Mesothelial cell of epicardium (in vitro differentiated cells): ENCODE measurements at regions not wholly inside any gene's neighbourhood (a gene's known extent, or its start where the extent isn't known, plus 50 kb on each side); places are given as distances from the start of the nearest gene placed in this dataset.

Experiments
- DNase-seq, 2 experiments: peaks; one replicate each; pipeline ENCODE4 v3.0.0; 2021; ENCODE audit warnings: low spot score in 2 of 2; ENCODE audit not compliant: unreplicated experiment in 2 of 2
- H3K27ac Mint-ChIP-seq: 2 replicates; pipeline ENCODE4 v1.8.0; 2021; ENCODE audit warnings: mixed read lengths
- H3K27me3 Mint-ChIP-seq: 2 replicates; pipeline ENCODE4 v1.8.0; 2021; ENCODE audit warnings: low read depth, mixed read lengths
- H3K36me3 Mint-ChIP-seq: 2 replicates; pipeline ENCODE4 v1.8.0; 2021; ENCODE audit warnings: mixed read lengths
- H3K4me1 Mint-ChIP-seq: 2 replicates; pipeline ENCODE4 v1.8.0; 2021; ENCODE audit warnings: mixed read lengths
- H3K4me3 Mint-ChIP-seq: 2 replicates; pipeline ENCODE4 v1.8.0; 2021; ENCODE audit warnings: mild to moderate bottlenecking, moderate library complexity, mixed read lengths
- H3K9me3 Mint-ChIP-seq: 2 replicates; pipeline ENCODE4 v1.8.0; 2021; ENCODE audit warnings: mixed read lengths
- TF ChIP-seq, protein P1 (sequence below): fragments of 200-600 bp; sonication (generic); IDR thresholded peaks from one replicate; pipeline ENCODE4 v1.5.0; 2021; ENCODE audit warnings: antibody characterized with exemption; ENCODE audit not compliant: unreplicated experiment

DNA sequence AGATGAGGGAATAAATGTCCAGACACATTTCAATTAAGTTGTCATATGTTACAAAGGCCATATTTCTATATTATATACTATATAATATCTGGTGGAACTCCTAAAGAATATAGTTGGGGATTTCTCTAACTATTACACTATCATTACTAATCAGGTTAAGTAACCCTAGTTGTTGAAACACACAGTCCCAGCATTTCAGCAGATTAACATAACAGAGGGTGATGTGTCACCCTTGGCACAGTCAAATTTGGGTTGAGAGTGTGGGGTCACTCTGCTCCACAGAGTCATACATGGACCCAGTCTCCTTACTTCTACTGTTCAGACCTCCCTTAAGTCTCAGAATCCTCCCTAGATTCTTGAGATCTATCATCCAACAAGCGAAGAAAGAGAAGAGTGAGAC is 496.4 kb upstream of the MDFIC2 start:
- no peaks in the 10 kb centered on the region for H3K36me3 Mint-ChIP-seq
- no peaks in the 10 kb centered on the region for H3K9me3 Mint-ChIP-seq
- TF ChIP-seq, protein P1, sequence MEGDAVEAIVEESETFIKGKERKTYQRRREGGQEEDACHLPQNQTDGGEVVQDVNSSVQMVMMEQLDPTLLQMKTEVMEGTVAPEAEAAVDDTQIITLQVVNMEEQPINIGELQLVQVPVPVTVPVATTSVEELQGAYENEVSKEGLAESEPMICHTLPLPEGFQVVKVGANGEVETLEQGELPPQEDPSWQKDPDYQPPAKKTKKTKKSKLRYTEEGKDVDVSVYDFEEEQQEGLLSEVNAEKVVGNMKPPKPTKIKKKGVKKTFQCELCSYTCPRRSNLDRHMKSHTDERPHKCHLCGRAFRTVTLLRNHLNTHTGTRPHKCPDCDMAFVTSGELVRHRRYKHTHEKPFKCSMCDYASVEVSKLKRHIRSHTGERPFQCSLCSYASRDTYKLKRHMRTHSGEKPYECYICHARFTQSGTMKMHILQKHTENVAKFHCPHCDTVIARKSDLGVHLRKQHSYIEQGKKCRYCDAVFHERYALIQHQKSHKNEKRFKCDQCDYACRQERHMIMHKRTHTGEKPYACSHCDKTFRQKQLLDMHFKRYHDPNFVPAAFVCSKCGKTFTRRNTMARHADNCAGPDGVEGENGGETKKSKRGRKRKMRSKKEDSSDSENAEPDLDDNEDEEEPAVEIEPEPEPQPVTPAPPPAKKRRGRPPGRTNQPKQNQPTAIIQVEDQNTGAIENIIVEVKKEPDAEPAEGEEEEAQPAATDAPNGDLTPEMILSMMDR = no peak
- DNase-seq = no peak
- H3K4me3 Mint-ChIP-seq = no peak overlapping the region
- H3K27ac Mint-ChIP-seq = no peak overlapping the region
- H3K4me1 Mint-ChIP-seq = peaks cover 34% of the 10 kb centered on the region
- no peaks in the 10 kb centered on the region for H3K27me3 Mint-ChIP-seq

DNA sequence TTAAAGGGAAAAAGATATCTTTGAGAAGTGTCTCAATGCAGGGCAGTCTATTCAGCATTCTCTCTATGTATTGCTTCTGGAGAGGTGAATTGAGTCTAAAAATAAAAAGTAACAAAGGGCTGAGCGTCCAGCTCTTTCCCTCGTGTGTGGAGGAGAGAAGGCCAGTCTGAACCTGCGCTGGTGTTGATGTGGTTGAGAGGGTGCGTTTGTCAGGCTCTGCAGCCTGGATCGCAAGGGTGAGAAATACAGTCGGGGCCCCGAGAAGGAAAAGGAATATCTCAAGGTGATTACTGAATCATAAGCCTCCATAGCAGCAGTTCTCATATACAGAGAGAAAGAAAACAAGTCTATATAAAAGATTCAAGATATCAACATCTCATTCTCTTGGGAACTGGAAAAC is 494.1 kb upstream of the MDFIC2 start:
- H3K4me3 Mint-ChIP-seq = no peak overlapping the region
- H3K4me1 Mint-ChIP-seq = peaks cover 34% of the 10 kb centered on the region
- no peaks in the 10 kb centered on the region for H3K9me3 Mint-ChIP-seq
- H3K27me3 Mint-ChIP-seq = no peaks in the 10 kb centered on the region
- no peaks in the 10 kb centered on the region for H3K36me3 Mint-ChIP-seq
- H3K27ac Mint-ChIP-seq = no peak overlapping the region
- DNase-seq = no peak
- TF ChIP-seq, protein P1 = no peak

DNA sequence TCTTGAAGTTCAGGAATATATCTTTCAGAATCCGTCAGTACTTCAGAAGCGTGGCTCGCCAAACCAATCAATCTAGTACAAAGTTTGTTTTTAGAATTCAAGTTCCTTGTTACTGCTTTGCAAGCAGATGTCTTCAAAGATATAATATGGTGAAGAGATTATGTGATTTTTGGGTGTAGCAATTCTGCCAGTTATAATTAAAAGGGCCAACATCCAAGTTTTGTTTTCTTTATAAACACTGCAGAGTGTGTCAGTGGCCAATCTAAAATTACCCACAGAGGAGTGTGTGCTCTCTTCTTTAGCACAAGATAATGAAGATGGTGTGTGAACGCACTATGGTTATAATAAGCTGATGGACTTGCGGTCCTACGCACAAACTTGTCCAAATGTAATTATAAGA is 493.6 kb upstream of the MDFIC2 start:
- no peak overlapping the region for H3K4me3 Mint-ChIP-seq
- no peak overlapping the region for H3K27ac Mint-ChIP-seq
- TF ChIP-seq, protein P1 = no peak
- no peaks in the 10 kb centered on the region for H3K9me3 Mint-ChIP-seq
- no peaks in the 10 kb centered on the region for H3K36me3 Mint-ChIP-seq
- H3K27me3 Mint-ChIP-seq = no peaks in the 10 kb centered on the region
- no peak for DNase-seq
- peaks cover 29% of the 10 kb centered on the region for H3K4me1 Mint-ChIP-seq

DNA sequence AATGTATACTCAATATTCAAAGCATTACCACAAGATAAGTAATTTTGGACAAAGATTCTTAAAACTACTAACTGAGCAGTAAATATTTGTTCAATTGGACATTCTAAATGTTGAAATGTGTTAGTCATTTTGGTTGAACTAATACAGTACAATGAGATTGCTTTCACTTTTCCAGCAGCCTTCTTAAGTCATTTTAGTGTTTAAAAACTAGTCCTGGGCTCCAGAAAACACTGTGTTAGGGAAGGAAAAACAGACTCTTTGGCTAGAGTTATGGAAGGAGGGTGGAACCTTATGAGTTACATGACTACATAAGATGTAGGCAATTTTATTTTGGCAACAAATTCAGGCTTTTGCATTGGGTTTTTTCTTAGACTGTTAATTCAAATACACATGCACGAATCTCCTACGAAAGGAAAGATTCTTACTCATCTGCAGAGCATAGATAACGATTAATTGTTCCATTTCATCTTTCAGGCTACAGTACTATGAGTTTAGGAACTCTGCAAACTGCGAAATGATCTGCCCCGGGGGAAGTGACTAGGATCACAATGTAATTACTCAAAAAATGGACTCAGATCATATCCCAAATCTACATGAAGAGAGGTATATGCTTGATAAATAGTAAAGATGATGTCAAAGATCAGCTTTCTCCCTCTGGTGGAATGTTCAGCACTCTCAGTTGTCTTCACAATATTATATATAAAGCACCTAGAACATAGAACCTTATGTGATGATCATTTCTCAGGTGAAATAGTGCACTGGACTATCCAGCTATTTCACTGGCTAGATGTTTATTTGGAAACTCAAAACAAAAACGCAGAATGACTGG is 492.8 kb upstream of the MDFIC2 start:
- no peaks in the 10 kb centered on the region for H3K27me3 Mint-ChIP-seq
- DNase-seq = no peak
- peaks cover 28% of the 10 kb centered on the region for H3K4me1 Mint-ChIP-seq
- TF ChIP-seq, protein P1 = no peak
- no peaks in the 10 kb centered on the region for H3K36me3 Mint-ChIP-seq
- H3K27ac Mint-ChIP-seq = peak overlapping the region; percentile 31
- H3K9me3 Mint-ChIP-seq = no peaks in the 10 kb centered on the region
- no peak overlapping the region for H3K4me3 Mint-ChIP-seq

DNA sequence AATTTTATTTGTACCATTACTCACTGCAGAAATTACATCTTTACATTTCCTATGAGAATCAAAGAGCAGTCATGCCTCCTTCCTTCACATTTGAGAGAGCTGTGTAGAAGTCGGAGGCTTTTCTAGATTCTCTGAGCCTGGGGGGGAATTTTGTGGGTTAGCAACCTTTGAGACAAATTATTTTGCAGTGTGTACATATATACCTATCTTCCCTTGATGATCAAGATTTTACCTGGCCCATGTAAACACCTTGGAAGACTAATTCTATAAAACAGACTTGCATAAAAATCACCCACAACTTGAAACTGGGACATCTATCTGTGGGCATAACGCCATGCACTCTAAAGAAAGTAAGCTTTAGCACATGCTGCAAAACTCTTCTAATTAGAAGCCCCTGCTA is 491.5 kb upstream of the MDFIC2 start:
- Mint-ChIP-seq H3K9me3 (peaks cover 6% of the 10 kb centered on the region), H3K36me3 (no peaks in the 10 kb centered on the region), H3K27ac (no peak overlapping the region), H3K27me3 (peaks cover 3% of the 10 kb centered on the region), H3K4me1 (peaks cover 28% of the 10 kb centered on the region), H3K4me3 (no peak overlapping the region)
- TF ChIP-seq, protein P1 = no peak
- DNase-seq = no peak
